ENCODE measurements at regions not wholly inside any gene's neighbourhood (a gene's known extent, or its start where the extent isn't known, plus 50 kb on each side); places are given as distances from the start of the nearest gene placed in this dataset.

- Histone ChIP-seq H3K9me3 (no peaks in the 10 kb centered on the region), H3K4me1 (ENCODE audit: control insufficient read depth in 1 of 2, insufficient read depth in 1 of 2, low read depth in 1 of 2, low read length in 1 of 2) (no peaks in the 10 kb centered on the region), H3K36me3 (no peaks in the 10 kb centered on the region), H3K4me3 (ENCODE audit: low read depth in 1 of 2, low read length in 1 of 2) (no peak overlapping the region), H3K27me3 (peaks cover 4% of the 10 kb centered on the region), H3K27ac (no peak overlapping the region)
- no peak for TF ChIP-seq CTCF (IDR thresholded peaks at IDR 0.05)
Measured at GRCh38 chr11:70012134-70012733, 65.9 kb upstream of the ANO1 start.

GRCh38 chr11:70014291-70014690, 63.8 kb upstream of the ANO1 start:
- peaks cover 4% of the 10 kb centered on the region for H3K27me3 ChIP-seq
- H3K4me3 ChIP-seq (ENCODE audit: low read depth in 1 of 2, low read length in 1 of 2), result no peak overlapping the region
- H3K9me3 ChIP-seq, result no peaks in the 10 kb centered on the region
- H3K4me1 ChIP-seq (ENCODE audit: control insufficient read depth in 1 of 2, insufficient read depth in 1 of 2, low read depth in 1 of 2, low read length in 1 of 2), result no peaks in the 10 kb centered on the region
- no peaks in the 10 kb centered on the region for H3K36me3 ChIP-seq
- H3K27ac ChIP-seq, result no peak overlapping the region
- no peak for TF ChIP-seq CTCF (IDR thresholded peaks at IDR 0.05)

GRCh38 chr11:70016666-70017367, 61.3 kb upstream of the ANO1 start:
- Histone ChIP-seq H3K9me3 (no peaks in the 10 kb centered on the region), H3K36me3 (no peaks in the 10 kb centered on the region), H3K27me3 (no peaks in the 10 kb centered on the region), H3K4me3 (ENCODE audit: low read depth in 1 of 2, low read length in 1 of 2) (no peak overlapping the region), H3K27ac (no peak overlapping the region), H3K4me1 (ENCODE audit: control insufficient read depth in 1 of 2, insufficient read depth in 1 of 2, low read depth in 1 of 2, low read length in 1 of 2) (no peaks in the 10 kb centered on the region)
- no peak for TF ChIP-seq CTCF (IDR thresholded peaks at IDR 0.05)

- H3K27ac ChIP-seq, result no peak overlapping the region
- no peaks in the 10 kb centered on the region for H3K4me1 ChIP-seq (ENCODE audit: control insufficient read depth in 1 of 2, insufficient read depth in 1 of 2, low read depth in 1 of 2, low read length in 1 of 2)
- no peak for TF ChIP-seq CTCF (IDR thresholded peaks at IDR 0.05)
- H3K9me3 ChIP-seq, result no peaks in the 10 kb centered on the region
- no peaks in the 10 kb centered on the region for H3K36me3 ChIP-seq
- H3K27me3 ChIP-seq, result no peaks in the 10 kb centered on the region
- no peak overlapping the region for H3K4me3 ChIP-seq (ENCODE audit: low read depth in 1 of 2, low read length in 1 of 2)
Measured at GRCh38 chr11:70018816-70019215, 59.3 kb upstream of the ANO1 start.

GRCh38 chr11:70019576-70020011, 58.5 kb upstream of the ANO1 start:
- H3K4me1 ChIP-seq (ENCODE audit: control insufficient read depth in 1 of 2, insufficient read depth in 1 of 2, low read depth in 1 of 2, low read length in 1 of 2), result no peaks in the 10 kb centered on the region
- no peaks in the 10 kb centered on the region for H3K9me3 ChIP-seq
- H3K36me3 ChIP-seq, result no peaks in the 10 kb centered on the region
- H3K4me3 ChIP-seq (ENCODE audit: low read depth in 1 of 2, low read length in 1 of 2), result no peak overlapping the region
- no peak overlapping the region for H3K27ac ChIP-seq
- no peaks in the 10 kb centered on the region for H3K27me3 ChIP-seq
- no peak for TF ChIP-seq CTCF (IDR thresholded peaks at IDR 0.05)
